PC-3 (cell line): ENCODE measurements at regions not wholly inside any gene's neighbourhood (a gene's known extent, or its start where the extent isn't known, plus 50 kb on each side); places are given as distances from the start of the nearest gene placed in this dataset.

Experiments used
- EZH2 ChIP-seq: fragments of 300-600 bp; sonication (generic); IDR thresholded peaks from one replicate; pipeline ENCODE4 v1.6.1; 2017; ENCODE audit warnings: antibody characterized with exemption, mild to moderate bottlenecking, low read length; ENCODE audit not compliant: unreplicated experiment
- TF ChIP-seq, protein P1 (sequence below): fragments of 300-600 bp; sonication (generic); conservative IDR thresholded peaks from 2 replicates; pipeline ENCODE4 v1.5.1; 2017; ENCODE audit warnings: antibody characterized with exemption, low read depth, mild to moderate bottlenecking, low read length

DNA sequence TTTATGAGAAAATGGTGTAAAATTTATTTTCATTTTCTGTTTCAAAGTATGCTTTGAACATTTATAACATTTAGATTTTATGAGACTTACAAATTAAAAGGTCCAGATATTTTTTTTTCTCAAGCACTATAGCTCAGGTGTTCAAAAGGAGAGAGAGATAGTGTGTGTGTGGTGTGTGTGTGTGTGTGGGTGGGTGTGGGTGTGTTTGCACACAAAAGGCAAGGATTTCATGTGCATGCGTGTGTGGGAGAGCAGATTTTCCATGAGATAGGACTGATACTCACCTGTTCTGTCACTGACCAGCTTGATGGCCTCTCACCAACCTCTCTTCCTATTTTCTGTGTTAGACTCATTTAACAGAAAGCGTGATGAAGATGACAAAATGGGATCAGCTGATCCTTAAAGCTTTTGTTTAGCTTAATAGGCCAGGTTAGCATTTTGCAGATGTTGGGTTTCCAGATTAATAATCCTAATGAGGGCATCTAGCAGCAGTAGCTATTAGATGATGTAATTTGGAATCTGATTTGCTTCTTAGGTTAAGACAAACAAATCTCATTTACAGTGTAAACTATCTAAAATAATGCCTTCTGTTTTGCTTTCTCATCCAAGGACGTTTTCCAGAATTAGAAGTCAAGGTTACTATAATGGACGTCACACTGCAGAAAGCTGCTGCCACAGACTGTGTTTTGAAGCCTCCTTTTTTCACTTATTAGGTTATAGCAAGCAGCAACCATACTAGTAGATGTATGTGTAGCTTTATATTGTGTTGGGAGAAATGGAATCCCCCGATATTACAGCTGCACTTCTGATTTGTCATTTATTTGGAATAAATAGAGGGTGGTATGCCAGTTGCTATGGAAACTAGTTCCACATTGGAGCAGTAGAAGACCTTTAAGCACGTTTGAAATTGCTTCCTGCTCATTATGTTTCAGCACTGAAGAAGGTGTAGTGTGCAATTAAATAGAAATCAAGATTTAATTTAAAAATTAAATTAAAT is 355.6 kb downstream of the TAF11L14 start:
- TF ChIP-seq, protein P1, sequence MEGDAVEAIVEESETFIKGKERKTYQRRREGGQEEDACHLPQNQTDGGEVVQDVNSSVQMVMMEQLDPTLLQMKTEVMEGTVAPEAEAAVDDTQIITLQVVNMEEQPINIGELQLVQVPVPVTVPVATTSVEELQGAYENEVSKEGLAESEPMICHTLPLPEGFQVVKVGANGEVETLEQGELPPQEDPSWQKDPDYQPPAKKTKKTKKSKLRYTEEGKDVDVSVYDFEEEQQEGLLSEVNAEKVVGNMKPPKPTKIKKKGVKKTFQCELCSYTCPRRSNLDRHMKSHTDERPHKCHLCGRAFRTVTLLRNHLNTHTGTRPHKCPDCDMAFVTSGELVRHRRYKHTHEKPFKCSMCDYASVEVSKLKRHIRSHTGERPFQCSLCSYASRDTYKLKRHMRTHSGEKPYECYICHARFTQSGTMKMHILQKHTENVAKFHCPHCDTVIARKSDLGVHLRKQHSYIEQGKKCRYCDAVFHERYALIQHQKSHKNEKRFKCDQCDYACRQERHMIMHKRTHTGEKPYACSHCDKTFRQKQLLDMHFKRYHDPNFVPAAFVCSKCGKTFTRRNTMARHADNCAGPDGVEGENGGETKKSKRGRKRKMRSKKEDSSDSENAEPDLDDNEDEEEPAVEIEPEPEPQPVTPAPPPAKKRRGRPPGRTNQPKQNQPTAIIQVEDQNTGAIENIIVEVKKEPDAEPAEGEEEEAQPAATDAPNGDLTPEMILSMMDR = no peak
- no peak for TF ChIP-seq EZH2
